GM23338 (cell line): ENCODE measurements at regions not wholly inside any gene's neighbourhood (a gene's known extent, or its start where the extent isn't known, plus 50 kb on each side); places are given as distances from the start of the nearest gene placed in this dataset.

Experiments
- EZH2 ChIP-seq: fragments of 200-600 bp; sonication (generic); IDR thresholded peaks from one replicate; pipeline ENCODE4 v1.8.0; 2017; ENCODE audit warnings: antibody characterized with exemption, mild to moderate bottlenecking, low read depth; ENCODE audit not compliant: unreplicated experiment
- EZH2phosphoT487 ChIP-seq: fragments of 200-600 bp; sonication (generic); IDR thresholded peaks from one replicate; pipeline ENCODE4 v1.8.1; 2018; ENCODE audit warnings: antibody characterized with exemption; ENCODE audit not compliant: unreplicated experiment
- JUNB ChIP-seq: IDR thresholded peaks from one replicate; pipeline ENCODE4 v1.6.1; 2016; ENCODE audit warnings: antibody characterized with exemption; ENCODE audit not compliant: unreplicated experiment
- NANOG ChIP-seq: IDR thresholded peaks from 2 replicates; pipeline ENCODE4 v1.6.1; 2016; ENCODE audit warnings: antibody characterized with exemption, borderline replicate concordance
- POLR2AphosphoS5 ChIP-seq: IDR thresholded peaks from 2 replicates; pipeline ENCODE4 v1.6.1; 2016; ENCODE audit warnings: antibody characterized with exemption, low read depth
- ZNF114 ChIP-seq: fragments of 250-450 bp; sonication (Bioruptor Pico); IDR thresholded peaks from 2 replicates; pipeline ENCODE4 v1.5.0; 2020; ENCODE audit warnings: mild to moderate bottlenecking, moderate library complexity
- TF ChIP-seq, protein P1 (sequence below): IDR thresholded peaks from one replicate; pipeline ENCODE4 v1.6.1; 2018; ENCODE audit warnings: antibody characterized with exemption; ENCODE audit not compliant: unreplicated experiment
- TF ChIP-seq, protein P2 (sequence below), 2 experiments: fragments of 200-600 bp in 1 of 2; sonication (generic) in 1 of 2; conservative IDR thresholded peaks; 2 replicates each; pipeline versions ENCODE4 v1.5.1 to v1.6.1; 2016 to 2017; ENCODE audit warnings: antibody characterized with exemption in 2 of 2, low read depth in 2 of 2, mild to moderate bottlenecking in 2 of 2, moderate library complexity in 1 of 2

DNA sequence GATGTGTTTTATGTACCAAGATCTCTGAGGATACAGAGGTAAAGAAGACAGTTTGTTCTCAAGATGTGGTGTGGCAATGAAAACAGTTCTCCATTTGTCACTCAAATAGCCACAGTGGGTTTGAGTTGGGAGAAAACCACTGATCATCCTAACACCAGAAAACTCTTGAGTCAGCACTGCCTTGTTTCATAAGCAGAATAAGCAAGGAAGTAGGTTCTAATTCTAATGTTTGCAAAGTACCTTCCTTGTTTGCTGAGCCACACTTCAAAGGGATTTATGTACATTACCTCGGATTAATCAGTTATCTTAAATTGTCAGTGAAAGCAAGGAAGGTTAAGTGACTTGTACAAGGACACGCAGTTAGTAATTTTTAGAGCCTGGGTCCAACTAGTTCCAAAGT is 107.8 kb upstream of the BOC start:
- TF ChIP-seq, protein P1, sequence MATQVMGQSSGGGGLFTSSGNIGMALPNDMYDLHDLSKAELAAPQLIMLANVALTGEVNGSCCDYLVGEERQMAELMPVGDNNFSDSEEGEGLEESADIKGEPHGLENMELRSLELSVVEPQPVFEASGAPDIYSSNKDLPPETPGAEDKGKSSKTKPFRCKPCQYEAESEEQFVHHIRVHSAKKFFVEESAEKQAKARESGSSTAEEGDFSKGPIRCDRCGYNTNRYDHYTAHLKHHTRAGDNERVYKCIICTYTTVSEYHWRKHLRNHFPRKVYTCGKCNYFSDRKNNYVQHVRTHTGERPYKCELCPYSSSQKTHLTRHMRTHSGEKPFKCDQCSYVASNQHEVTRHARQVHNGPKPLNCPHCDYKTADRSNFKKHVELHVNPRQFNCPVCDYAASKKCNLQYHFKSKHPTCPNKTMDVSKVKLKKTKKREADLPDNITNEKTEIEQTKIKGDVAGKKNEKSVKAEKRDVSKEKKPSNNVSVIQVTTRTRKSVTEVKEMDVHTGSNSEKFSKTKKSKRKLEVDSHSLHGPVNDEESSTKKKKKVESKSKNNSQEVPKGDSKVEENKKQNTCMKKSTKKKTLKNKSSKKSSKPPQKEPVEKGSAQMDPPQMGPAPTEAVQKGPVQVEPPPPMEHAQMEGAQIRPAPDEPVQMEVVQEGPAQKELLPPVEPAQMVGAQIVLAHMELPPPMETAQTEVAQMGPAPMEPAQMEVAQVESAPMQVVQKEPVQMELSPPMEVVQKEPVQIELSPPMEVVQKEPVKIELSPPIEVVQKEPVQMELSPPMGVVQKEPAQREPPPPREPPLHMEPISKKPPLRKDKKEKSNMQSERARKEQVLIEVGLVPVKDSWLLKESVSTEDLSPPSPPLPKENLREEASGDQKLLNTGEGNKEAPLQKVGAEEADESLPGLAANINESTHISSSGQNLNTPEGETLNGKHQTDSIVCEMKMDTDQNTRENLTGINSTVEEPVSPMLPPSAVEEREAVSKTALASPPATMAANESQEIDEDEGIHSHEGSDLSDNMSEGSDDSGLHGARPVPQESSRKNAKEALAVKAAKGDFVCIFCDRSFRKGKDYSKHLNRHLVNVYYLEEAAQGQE, result no peak
- TF ChIP-seq, protein P2, sequence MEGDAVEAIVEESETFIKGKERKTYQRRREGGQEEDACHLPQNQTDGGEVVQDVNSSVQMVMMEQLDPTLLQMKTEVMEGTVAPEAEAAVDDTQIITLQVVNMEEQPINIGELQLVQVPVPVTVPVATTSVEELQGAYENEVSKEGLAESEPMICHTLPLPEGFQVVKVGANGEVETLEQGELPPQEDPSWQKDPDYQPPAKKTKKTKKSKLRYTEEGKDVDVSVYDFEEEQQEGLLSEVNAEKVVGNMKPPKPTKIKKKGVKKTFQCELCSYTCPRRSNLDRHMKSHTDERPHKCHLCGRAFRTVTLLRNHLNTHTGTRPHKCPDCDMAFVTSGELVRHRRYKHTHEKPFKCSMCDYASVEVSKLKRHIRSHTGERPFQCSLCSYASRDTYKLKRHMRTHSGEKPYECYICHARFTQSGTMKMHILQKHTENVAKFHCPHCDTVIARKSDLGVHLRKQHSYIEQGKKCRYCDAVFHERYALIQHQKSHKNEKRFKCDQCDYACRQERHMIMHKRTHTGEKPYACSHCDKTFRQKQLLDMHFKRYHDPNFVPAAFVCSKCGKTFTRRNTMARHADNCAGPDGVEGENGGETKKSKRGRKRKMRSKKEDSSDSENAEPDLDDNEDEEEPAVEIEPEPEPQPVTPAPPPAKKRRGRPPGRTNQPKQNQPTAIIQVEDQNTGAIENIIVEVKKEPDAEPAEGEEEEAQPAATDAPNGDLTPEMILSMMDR (conservative IDR thresholded peaks at IDR 0.05; ENCODE audit: low read depth in 2 of 2), result no peak
- TF ChIP-seq EZH2phosphoT487, result no peak
- no peak for TF ChIP-seq EZH2
- no peak for TF ChIP-seq JUNB
- TF ChIP-seq POLR2AphosphoS5, result no peak
- TF ChIP-seq ZNF114 (CRISPR knock-in tag), result no peak
- TF ChIP-seq NANOG, result no peak
